Transverse colon (tissue), 4 donors: ENCODE measurements at regions not wholly inside any gene's neighbourhood (a gene's known extent, or its start where the extent isn't known, plus 50 kb on each side); places are given as distances from the start of the nearest gene placed in this dataset.

ENCODE experiments used
- CTCF ChIP-seq, 5 experiments: fragments of 200-600 bp in 3 of 5; fragments of 450-650 bp in 2 of 5; sonication (generic) in 3 of 5; IDR thresholded peaks; 1 replicate in 2 of 5; 2 replicates in 3 of 5; pipeline ENCODE4 v1.5.1; 2016 to 2017; ENCODE audit warnings: antibody characterized with exemption in 5 of 5, inconsistent platforms in 3 of 5, mild to moderate bottlenecking in 2 of 5, moderate library complexity in 1 of 5
- EP300 ChIP-seq: sonication (generic); formaldehyde crosslinking; IDR thresholded peaks from one replicate; pipeline ENCODE4 v1.6.1; 2017; ENCODE audit warnings: antibody characterized with exemption, low read depth
- POLR2A ChIP-seq: fragments of 450-650 bp; IDR thresholded peaks from one replicate; pipeline ENCODE4 v1.6.1; 2016; ENCODE audit warnings: antibody characterized with exemption, mild to moderate bottlenecking, moderate library complexity
- POLR2AphosphoS5 ChIP-seq, 3 donors: sonication (generic); formaldehyde crosslinking; IDR thresholded peaks; one replicate each; pipeline ENCODE4 v1.6.1; 2016; ENCODE audit warnings: antibody characterized with exemption in 3 of 3

DNA sequence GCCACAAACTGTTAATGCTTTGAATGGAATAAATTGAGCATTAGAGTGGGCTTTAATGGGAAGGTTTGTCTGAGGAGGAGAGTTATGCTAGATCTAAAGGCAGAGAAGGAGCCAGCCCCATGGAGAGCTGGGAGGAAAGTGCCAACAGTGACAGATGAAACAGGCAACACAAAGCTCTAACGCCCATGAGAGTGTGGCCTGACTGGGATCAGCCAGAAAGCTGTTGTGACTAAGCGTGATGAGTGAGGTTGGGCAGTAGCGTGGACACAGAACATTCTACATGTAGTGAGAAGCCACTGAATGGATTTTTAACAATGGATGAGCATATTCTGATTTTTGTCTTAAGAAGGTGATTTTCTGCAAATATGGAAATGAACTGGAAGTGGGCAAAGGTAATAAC is 185.3 kb upstream of the SIX2 start:
- TF ChIP-seq CTCF (IDR thresholded peaks at IDR 0.05), result no peak
- TF ChIP-seq POLR2A, result no peak
- TF ChIP-seq EP300, result no peak
- TF ChIP-seq POLR2AphosphoS5 (IDR thresholded peaks at IDR 0.05), result no peak
